ENCODE measurements at regions not wholly inside any gene's neighbourhood (a gene's known extent, or its start where the extent isn't known, plus 50 kb on each side); places are given as distances from the start of the nearest gene placed in this dataset.
"Not testable (repeated sequence)": the region's sequence is repeated elsewhere in the genome, so short reads cannot be mapped to it uniquely, and the experiment has no call there.

DNA sequence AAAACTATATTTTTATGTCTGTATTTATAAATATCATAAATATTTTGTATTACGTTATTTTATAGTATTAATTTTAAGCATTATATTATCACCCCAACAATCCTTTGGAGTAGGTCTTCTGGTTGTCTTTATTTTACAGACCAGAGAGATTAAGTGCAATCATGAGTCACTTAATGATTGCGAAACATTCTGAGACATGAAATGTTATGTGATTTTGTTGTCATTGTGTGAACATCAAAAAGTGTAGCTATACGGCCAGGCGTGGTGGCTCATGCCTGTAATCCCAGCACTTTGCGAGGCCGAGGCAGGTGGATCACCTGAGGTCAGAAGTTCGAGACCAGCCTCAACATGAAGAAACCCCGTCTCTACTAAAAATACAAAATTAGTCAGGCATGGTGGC is 178.8 kb upstream of the NR2F2 start:
- TF ChIP-seq CTCF (conservative IDR thresholded peaks at IDR 0.05; ENCODE audit: low read depth, low read length); EZH2 (IDR thresholded peaks at IDR 0.05; ENCODE audit: borderline replicate concordance, low read depth, low read length, poor library complexity, severe bottlenecking): not testable (repeated sequence)
